Liver (tissue), 3 donors: ENCODE measurements at regions not wholly inside any gene's neighbourhood (a gene's known extent, or its start where the extent isn't known, plus 50 kb on each side); places are given as distances from the start of the nearest gene placed in this dataset.

ENCODE experiments used
- MAX ChIP-seq: IDR thresholded peaks from 2 replicates; pipeline ENCODE4 v1.6.1; 2016; ENCODE audit warnings: antibody characterized with exemption
- TF ChIP-seq, protein P1 (sequence below): fragments of 150-350 bp; IDR thresholded peaks from 2 replicates; pipeline ENCODE4 v1.5.1; 2017; ENCODE audit warnings: improper control_type of control experiment, low read depth, low read length; ENCODE audit not compliant: missing input control
- TF ChIP-seq, protein P2 (sequence below): IDR thresholded peaks from 2 replicates; pipeline ENCODE4 v1.6.1; 2016; ENCODE audit warnings: antibody characterized with exemption
- donor health status: healthy.
- donor health status: healthy.

DNA sequence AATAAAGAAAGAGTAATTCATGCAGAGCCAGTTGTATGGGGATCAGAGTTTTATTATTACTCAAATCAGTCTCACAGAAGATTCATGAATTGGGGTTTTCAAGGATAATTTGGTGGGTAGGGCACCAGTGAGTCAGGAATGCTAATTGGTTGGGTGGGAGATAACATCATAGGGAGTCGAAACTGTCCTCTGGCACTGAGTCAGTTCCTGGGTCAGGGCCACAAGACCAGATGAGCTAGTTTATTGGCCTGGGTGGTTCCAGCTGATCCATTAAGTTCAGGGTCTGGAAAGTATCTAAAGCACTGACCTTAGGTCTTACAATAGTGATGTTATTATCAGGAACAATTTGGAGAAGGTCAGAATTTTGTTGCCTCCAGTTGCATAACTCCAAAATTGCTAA is 998.6 kb upstream of the EPHA6 start:
- TF ChIP-seq, protein P1, sequence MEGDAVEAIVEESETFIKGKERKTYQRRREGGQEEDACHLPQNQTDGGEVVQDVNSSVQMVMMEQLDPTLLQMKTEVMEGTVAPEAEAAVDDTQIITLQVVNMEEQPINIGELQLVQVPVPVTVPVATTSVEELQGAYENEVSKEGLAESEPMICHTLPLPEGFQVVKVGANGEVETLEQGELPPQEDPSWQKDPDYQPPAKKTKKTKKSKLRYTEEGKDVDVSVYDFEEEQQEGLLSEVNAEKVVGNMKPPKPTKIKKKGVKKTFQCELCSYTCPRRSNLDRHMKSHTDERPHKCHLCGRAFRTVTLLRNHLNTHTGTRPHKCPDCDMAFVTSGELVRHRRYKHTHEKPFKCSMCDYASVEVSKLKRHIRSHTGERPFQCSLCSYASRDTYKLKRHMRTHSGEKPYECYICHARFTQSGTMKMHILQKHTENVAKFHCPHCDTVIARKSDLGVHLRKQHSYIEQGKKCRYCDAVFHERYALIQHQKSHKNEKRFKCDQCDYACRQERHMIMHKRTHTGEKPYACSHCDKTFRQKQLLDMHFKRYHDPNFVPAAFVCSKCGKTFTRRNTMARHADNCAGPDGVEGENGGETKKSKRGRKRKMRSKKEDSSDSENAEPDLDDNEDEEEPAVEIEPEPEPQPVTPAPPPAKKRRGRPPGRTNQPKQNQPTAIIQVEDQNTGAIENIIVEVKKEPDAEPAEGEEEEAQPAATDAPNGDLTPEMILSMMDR: no peak
- TF ChIP-seq, protein P2, sequence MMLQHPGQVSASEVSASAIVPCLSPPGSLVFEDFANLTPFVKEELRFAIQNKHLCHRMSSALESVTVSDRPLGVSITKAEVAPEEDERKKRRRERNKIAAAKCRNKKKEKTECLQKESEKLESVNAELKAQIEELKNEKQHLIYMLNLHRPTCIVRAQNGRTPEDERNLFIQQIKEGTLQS: no peak
- TF ChIP-seq MAX: no peak
